Karpas-422 (cell line): ENCODE measurements at regions not wholly inside any gene's neighbourhood (a gene's known extent, or its start where the extent isn't known, plus 50 kb on each side); places are given as distances from the start of the nearest gene placed in this dataset.
"Not testable (repeated sequence)": the region's sequence is repeated elsewhere in the genome, so short reads cannot be mapped to it uniquely, and the experiment has no call there.

Experiments
- DNase-seq: peaks from one replicate; pipeline ENCODE4 v3.0.0-alpha.2; 2015
- H2AFZ ChIP-seq: fragments of 200-600 bp; sonication (generic); 2 replicates; pipeline ENCODE4 v1.6.1; 2014; ENCODE audit warnings: antibody characterized with exemption, low read length, mixed read lengths
- H3K27ac ChIP-seq: fragments of 200-600 bp; sonication (generic); 2 replicates; pipeline ENCODE4 v1.5.1; 2014; ENCODE audit warnings: mild to moderate bottlenecking, low read length, moderate library complexity
- H3K27me3 ChIP-seq: fragments of 200-600 bp; sonication (generic); 2 replicates; pipeline ENCODE4 v1.6.1; 2014; ENCODE audit warnings: low read length, mixed read lengths
- H3K36me3 ChIP-seq: fragments of 200-600 bp; sonication (generic); 2 replicates; pipeline ENCODE4 v1.6.1; 2014; ENCODE audit warnings: low read length, mixed read lengths; ENCODE audit not compliant: insufficient read depth
- H3K4me1 ChIP-seq: fragments of 200-600 bp; sonication (generic); 2 replicates; pipeline ENCODE4 v1.6.1; 2014; ENCODE audit warnings: mild to moderate bottlenecking, low read length, mixed read lengths
- H3K4me2 ChIP-seq: fragments of 200-600 bp; sonication (generic); 2 replicates; pipeline ENCODE4 v1.6.1; 2014; ENCODE audit warnings: low read length, low read depth, mild to moderate bottlenecking; ENCODE audit not compliant: poor library complexity, severe bottlenecking
- H3K4me3 ChIP-seq: fragments of 200-600 bp; sonication (generic); 2 replicates; pipeline ENCODE4 v1.5.1; 2014; ENCODE audit warnings: mild to moderate bottlenecking, antibody characterized with exemption, low read length, mixed read lengths
- H3K79me2 ChIP-seq: fragments of 200-600 bp; sonication (generic); 2 replicates; pipeline ENCODE4 v1.6.1; 2014; ENCODE audit warnings: mild to moderate bottlenecking, low read length, mixed read lengths
- H3K9ac ChIP-seq: fragments of 200-600 bp; sonication (generic); 2 replicates; pipeline ENCODE4 v1.6.0; 2014; ENCODE audit warnings: low read length
- H3K9me2 ChIP-seq: fragments of 200-600 bp; sonication (generic), shearing (Covaris generic); replicated peaks from 2 replicates; pipeline ENCODE4 v1.6.0; 2014; ENCODE audit warnings: mild to moderate bottlenecking, low read length, moderate library complexity; ENCODE audit not compliant: insufficient read depth
- H3K9me3 ChIP-seq: fragments of 300-700, 200-600 bp; sonication (generic); 2 replicates; pipeline ENCODE4 v1.6.1; 2014; ENCODE audit warnings: low read length, mixed read lengths
- H4K20me1 ChIP-seq: fragments of 200-600 bp; sonication (generic); 2 replicates; pipeline ENCODE4 v1.6.1; 2014; ENCODE audit warnings: mild to moderate bottlenecking, antibody characterized with exemption, low read length, low read depth; ENCODE audit not compliant: insufficient read depth

GRCh38 chr13:44711706-44712105, 135.6 kb upstream of the TSC22D1 start:
- no peaks in the 10 kb centered on the region for H3K79me2 ChIP-seq
- no peaks in the 10 kb centered on the region for H3K4me1 ChIP-seq
- H3K4me3 ChIP-seq, result no peak overlapping the region
- H3K27me3 ChIP-seq, result no peaks in the 10 kb centered on the region
- no peak for DNase-seq
- H3K36me3 ChIP-seq, result no peaks in the 10 kb centered on the region
- H3K9me2 ChIP-seq, result no peaks in the 10 kb centered on the region
- H3K4me2 ChIP-seq, result no peak overlapping the region
- no peaks in the 10 kb centered on the region for H3K9me3 ChIP-seq
- H3K9ac ChIP-seq, result no peak overlapping the region
- H2AFZ ChIP-seq, result no peak overlapping the region
- no peaks in the 10 kb centered on the region for H4K20me1 ChIP-seq
- H3K27ac ChIP-seq, result no peak overlapping the region

GRCh38 chr13:44710576-44710975, 134.4 kb upstream of the TSC22D1 start:
- Histone ChIP-seq H3K4me1 (no peaks in the 10 kb centered on the region), H3K4me3 (no peak overlapping the region), H3K4me2 (no peak overlapping the region), H3K27ac (no peak overlapping the region), H3K79me2 (no peaks in the 10 kb centered on the region), H3K27me3 (no peaks in the 10 kb centered on the region), H3K36me3 (no peaks in the 10 kb centered on the region), H3K9me2 (no peaks in the 10 kb centered on the region), H2AFZ (no peak overlapping the region), H4K20me1 (no peaks in the 10 kb centered on the region), H3K9me3 (no peaks in the 10 kb centered on the region), H3K9ac (no peak overlapping the region)
- DNase-seq, result no peak

GRCh38 chr13:44704811-44705210, 128.7 kb upstream of the TSC22D1 start:
- not testable (repeated sequence) for H3K4me1 ChIP-seq, DNase-seq, H2AFZ ChIP-seq, H4K20me1 ChIP-seq, H3K27me3 ChIP-seq, H3K27ac ChIP-seq, H3K9ac ChIP-seq, H3K4me2 ChIP-seq, H3K9me3 ChIP-seq, H3K79me2 ChIP-seq, H3K9me2 ChIP-seq, H3K36me3 ChIP-seq, H3K4me3 ChIP-seq

DNA sequence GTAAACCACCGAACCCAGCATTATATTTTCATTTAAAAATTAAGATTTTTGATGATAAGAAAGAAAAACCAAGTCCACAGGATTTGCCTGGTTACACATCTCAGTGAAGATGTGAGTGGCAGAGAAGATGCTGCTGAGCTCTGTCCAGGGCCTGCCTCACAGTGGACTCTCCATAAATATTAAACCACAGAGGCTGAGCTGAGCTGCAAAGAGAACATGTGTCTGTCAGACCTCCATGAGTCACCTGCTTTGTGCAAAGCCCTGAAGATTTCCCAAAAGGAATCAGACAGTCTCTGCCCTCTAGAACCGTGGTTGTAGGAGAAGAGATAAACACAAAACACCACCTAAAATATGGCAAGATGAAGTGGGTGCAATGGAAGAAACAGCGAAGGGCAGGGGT, 127.2 kb upstream of the TSC22D1 start:
- Histone ChIP-seq H3K9me3 (no peaks in the 10 kb centered on the region), H3K4me2 (no peak overlapping the region), H3K4me1 (no peaks in the 10 kb centered on the region), H4K20me1 (no peaks in the 10 kb centered on the region), H3K4me3 (no peak overlapping the region), H2AFZ (no peak overlapping the region), H3K36me3 (no peaks in the 10 kb centered on the region), H3K79me2 (no peaks in the 10 kb centered on the region), H3K9ac (no peak overlapping the region), H3K27me3 (no peaks in the 10 kb centered on the region), H3K27ac (no peak overlapping the region), H3K9me2 (no peaks in the 10 kb centered on the region)
- DNase-seq, result no peak

DNA sequence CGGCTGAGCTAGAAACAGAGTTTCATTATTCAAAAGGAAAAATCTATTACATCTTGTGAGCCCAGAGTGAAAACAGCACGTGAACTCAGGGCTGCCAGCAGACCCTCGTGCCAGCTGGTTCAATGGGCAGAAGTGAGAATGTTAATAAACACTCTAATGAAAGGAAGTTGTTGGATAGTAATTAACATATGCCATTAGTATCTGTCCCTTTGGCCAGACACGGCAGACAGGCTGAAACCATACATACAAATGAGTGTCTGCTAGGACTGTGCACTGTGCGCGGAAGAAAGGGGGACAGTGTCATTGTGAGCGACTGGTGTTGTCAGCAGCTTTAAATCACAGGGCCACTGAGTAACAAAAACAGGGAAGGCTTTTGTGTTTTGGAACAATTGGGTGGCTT, 121.9 kb upstream of the TSC22D1 start:
- Histone ChIP-seq H3K36me3 (no peaks in the 10 kb centered on the region), H3K4me1 (no peaks in the 10 kb centered on the region), H3K9me2 (no peaks in the 10 kb centered on the region), H3K9ac (no peak overlapping the region), H3K4me3 (no peak overlapping the region), H2AFZ (no peak overlapping the region), H3K27me3 (no peaks in the 10 kb centered on the region), H4K20me1 (no peaks in the 10 kb centered on the region), H3K9me3 (no peaks in the 10 kb centered on the region), H3K79me2 (no peaks in the 10 kb centered on the region), H3K4me2 (no peak overlapping the region), H3K27ac (no peak overlapping the region)
- DNase-seq, result no peak

DNA sequence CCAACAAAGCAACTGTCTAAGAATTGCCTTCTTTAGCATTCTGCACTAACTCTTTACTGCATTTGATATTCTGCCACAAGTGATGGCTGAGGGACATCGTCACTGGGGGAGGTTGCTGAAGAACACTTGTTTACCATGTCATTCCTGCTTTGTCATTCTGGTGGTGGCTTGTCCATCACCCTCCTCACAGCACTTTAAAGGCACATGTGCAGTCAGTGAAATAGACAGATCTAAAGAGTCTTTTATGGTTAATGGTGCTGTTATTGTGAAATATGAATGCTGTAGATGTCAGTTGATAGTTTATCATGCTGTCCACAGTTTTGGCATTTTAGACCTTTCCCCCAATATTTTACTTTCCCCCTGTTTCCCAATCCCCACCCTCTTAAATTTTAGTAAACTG, 120.9 kb upstream of the TSC22D1 start:
- Histone ChIP-seq H3K9ac (no peak overlapping the region), H4K20me1 (no peaks in the 10 kb centered on the region), H3K4me3 (no peak overlapping the region), H3K9me2 (no peaks in the 10 kb centered on the region), H3K79me2 (no peaks in the 10 kb centered on the region), H3K27me3 (no peaks in the 10 kb centered on the region), H3K4me1 (no peaks in the 10 kb centered on the region), H3K27ac (no peak overlapping the region), H3K4me2 (no peak overlapping the region), H2AFZ (no peak overlapping the region), H3K36me3 (no peaks in the 10 kb centered on the region), H3K9me3 (no peaks in the 10 kb centered on the region)
- DNase-seq, result no peak

GRCh38 chr13:44695520-44695919, 119.4 kb upstream of the TSC22D1 start:
- Histone ChIP-seq H3K27me3 (no peaks in the 10 kb centered on the region), H3K9me2 (no peaks in the 10 kb centered on the region), H3K27ac (no peak overlapping the region), H2AFZ (no peak overlapping the region), H4K20me1 (no peaks in the 10 kb centered on the region), H3K79me2 (no peaks in the 10 kb centered on the region), H3K4me1 (no peaks in the 10 kb centered on the region), H3K4me3 (no peak overlapping the region), H3K9me3 (no peaks in the 10 kb centered on the region), H3K9ac (no peak overlapping the region), H3K36me3 (no peaks in the 10 kb centered on the region), H3K4me2 (no peak overlapping the region)
- DNase-seq, result no peak

GRCh38 chr13:44694842-44695241, 118.7 kb upstream of the TSC22D1 start:
- no peak for DNase-seq
- no peaks in the 10 kb centered on the region for H3K9me2 ChIP-seq
- no peak overlapping the region for H3K9ac ChIP-seq
- no peaks in the 10 kb centered on the region for H3K9me3 ChIP-seq
- no peak overlapping the region for H3K4me3 ChIP-seq
- H3K4me2 ChIP-seq, result no peak overlapping the region
- H3K79me2 ChIP-seq, result no peaks in the 10 kb centered on the region
- H4K20me1 ChIP-seq, result no peaks in the 10 kb centered on the region
- no peak overlapping the region for H2AFZ ChIP-seq
- no peaks in the 10 kb centered on the region for H3K4me1 ChIP-seq
- no peak overlapping the region for H3K27ac ChIP-seq
- no peaks in the 10 kb centered on the region for H3K27me3 ChIP-seq
- no peaks in the 10 kb centered on the region for H3K36me3 ChIP-seq

- H3K9me3 ChIP-seq, result no peaks in the 10 kb centered on the region
- no peak overlapping the region for H3K9ac ChIP-seq
- no peak overlapping the region for H2AFZ ChIP-seq
- no peak for DNase-seq
- H3K79me2 ChIP-seq, result no peaks in the 10 kb centered on the region
- H3K9me2 ChIP-seq, result no peaks in the 10 kb centered on the region
- H3K4me2 ChIP-seq, result no peak overlapping the region
- H3K36me3 ChIP-seq, result no peaks in the 10 kb centered on the region
- H4K20me1 ChIP-seq, result no peaks in the 10 kb centered on the region
- H3K27me3 ChIP-seq, result no peaks in the 10 kb centered on the region
- H3K27ac ChIP-seq, result no peak overlapping the region
- no peaks in the 10 kb centered on the region for H3K4me1 ChIP-seq
- H3K4me3 ChIP-seq, result no peak overlapping the region
These were observed 118.2 kb upstream of the TSC22D1 start for GRCh38 chr13:44694291-44694690.
